Activated CD8-positive, alpha-beta T cell treated with anti-CD3 and anti-CD28 coated beads for 36 hours (primary cell): ENCODE measurements at regions not wholly inside any gene's neighbourhood (a gene's known extent, or its start where the extent isn't known, plus 50 kb on each side); places are given as distances from the start of the nearest gene placed in this dataset.

ENCODE experiments used
- ATAC-seq: fragments of 200-7000 bp; cut with Tn5 transposase; one replicate; pipeline ENCODE4 v1.10.0; 2021; ENCODE audit warnings: mild to moderate bottlenecking, moderate library complexity
- CTCF ChIA-PET: fragments of 350-600 bp; sonication (Branson Sonifier 250); formaldehyde crosslinking; loops from one replicate; lab custom pipeline; 2021; ENCODE audit warnings: antibody characterized with exemption; lab: Charles Lee
- POLR2A ChIA-PET: fragments of 350-600 bp; sonication (Branson Sonifier 250); formaldehyde crosslinking; loops from one replicate; lab custom pipeline; 2021; ENCODE audit warnings: antibody characterized with exemption; lab: Charles Lee
- DNase-seq: peaks from one replicate; pipeline ENCODE4 v3.0.0-alpha.2; 2020
- H3K27ac Mint-ChIP-seq: one replicate; pipeline ENCODE4 v1.8.0; 2021; ENCODE audit warnings: mild to moderate bottlenecking, mixed read lengths
- H3K27me3 Mint-ChIP-seq: one replicate; pipeline ENCODE4 v1.8.0; 2021; ENCODE audit warnings: mixed read lengths
- H3K36me3 Mint-ChIP-seq: one replicate; pipeline ENCODE4 v1.8.0; 2021; ENCODE audit warnings: low read depth, mixed read lengths
- H3K4me1 Mint-ChIP-seq: one replicate; pipeline ENCODE4 v1.8.0; 2021; ENCODE audit warnings: low read depth, mixed read lengths
- H3K4me3 Mint-ChIP-seq: one replicate; pipeline ENCODE4 v1.8.0; 2021; ENCODE audit warnings: mild to moderate bottlenecking, moderate library complexity, mixed read lengths
- H3K9me3 Mint-ChIP-seq: one replicate; pipeline ENCODE4 v1.8.0; 2021; ENCODE audit warnings: mixed read lengths
- intact Hi-C: fragments of 100-400 bp; cut with micrococcal nuclease; formaldehyde crosslinking; loops from one replicate; pipeline ENCODE4 v1.10.0; 2022
- TF ChIP-seq, protein P1 (sequence below): fragments of 200-600 bp; IDR thresholded peaks from one replicate; pipeline ENCODE4 v1.8.0; 2022; ENCODE audit warnings: antibody characterized with exemption, mild to moderate bottlenecking

DNA sequence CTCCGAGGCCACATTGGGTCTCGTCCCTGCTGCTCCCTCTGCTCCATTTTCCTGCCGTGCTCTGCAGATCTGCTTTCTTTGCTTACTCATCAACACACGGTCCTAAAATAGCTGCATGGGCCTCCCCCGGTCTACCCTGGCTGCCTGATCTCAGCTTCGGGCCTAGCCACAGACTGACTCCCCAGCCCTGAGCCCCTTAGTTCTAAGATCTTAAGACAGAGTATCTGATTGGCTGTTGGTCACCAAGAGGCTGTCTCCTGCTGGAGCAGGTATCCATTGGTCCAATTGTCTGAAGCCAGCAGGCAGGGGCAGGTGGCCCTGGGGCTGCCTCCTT is 53.7 kb upstream of the NECTIN1 start:
- no peak for ATAC-seq
- Mint-ChIP-seq H3K9me3 (no peaks in the 10 kb centered on the region), H3K27me3 (peaks cover 6% of the 10 kb centered on the region), H3K4me3 (no peak overlapping the region), H3K36me3 (no peaks in the 10 kb centered on the region), H3K4me1 (no peaks in the 10 kb centered on the region), H3K27ac (no peak overlapping the region)
- ChIA-PET POLR2A (no interaction called here), CTCF (no interaction called here)
- TF ChIP-seq, protein P1, sequence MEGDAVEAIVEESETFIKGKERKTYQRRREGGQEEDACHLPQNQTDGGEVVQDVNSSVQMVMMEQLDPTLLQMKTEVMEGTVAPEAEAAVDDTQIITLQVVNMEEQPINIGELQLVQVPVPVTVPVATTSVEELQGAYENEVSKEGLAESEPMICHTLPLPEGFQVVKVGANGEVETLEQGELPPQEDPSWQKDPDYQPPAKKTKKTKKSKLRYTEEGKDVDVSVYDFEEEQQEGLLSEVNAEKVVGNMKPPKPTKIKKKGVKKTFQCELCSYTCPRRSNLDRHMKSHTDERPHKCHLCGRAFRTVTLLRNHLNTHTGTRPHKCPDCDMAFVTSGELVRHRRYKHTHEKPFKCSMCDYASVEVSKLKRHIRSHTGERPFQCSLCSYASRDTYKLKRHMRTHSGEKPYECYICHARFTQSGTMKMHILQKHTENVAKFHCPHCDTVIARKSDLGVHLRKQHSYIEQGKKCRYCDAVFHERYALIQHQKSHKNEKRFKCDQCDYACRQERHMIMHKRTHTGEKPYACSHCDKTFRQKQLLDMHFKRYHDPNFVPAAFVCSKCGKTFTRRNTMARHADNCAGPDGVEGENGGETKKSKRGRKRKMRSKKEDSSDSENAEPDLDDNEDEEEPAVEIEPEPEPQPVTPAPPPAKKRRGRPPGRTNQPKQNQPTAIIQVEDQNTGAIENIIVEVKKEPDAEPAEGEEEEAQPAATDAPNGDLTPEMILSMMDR, result no peak
- intact Hi-C loops, result no loop called here
- DNase-seq, result no peak

DNA sequence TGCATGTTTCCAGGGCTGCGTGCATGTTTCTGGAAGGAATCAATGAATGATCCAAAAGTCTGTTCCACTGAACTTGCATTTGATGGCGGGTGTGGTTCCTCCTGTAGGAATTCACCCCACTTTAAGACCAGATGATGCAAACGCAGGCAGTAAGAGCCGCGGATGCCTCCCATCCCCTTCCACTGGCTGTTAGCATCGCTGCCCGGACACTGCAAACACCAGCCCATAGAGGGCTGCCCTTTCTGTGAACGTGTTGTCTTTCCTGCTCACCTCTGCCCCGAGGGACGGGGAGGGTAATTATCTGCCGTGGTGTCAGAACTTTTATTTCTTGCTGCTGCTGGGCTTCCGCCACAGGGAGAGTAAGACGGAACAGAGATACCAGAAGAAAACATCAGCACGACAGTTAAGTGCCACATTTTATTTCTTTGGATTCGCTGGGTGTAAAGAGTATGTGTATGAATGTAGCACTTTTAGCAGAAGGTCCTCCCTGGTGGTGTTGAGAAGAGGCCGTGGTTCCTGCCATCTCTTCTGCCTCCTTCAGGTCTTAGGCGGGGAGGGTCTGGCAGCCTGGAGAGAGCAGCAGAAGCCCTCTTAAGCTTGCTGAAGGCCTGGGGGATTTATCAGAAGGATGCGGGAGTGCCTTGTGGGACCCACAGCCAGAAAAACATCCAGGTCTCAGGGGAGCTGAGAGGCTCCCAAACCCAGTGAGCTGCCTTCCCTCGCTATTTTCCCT is 53.2 kb upstream of the NECTIN1 start:
- H3K4me1 Mint-ChIP-seq, result no peaks in the 10 kb centered on the region

DNA sequence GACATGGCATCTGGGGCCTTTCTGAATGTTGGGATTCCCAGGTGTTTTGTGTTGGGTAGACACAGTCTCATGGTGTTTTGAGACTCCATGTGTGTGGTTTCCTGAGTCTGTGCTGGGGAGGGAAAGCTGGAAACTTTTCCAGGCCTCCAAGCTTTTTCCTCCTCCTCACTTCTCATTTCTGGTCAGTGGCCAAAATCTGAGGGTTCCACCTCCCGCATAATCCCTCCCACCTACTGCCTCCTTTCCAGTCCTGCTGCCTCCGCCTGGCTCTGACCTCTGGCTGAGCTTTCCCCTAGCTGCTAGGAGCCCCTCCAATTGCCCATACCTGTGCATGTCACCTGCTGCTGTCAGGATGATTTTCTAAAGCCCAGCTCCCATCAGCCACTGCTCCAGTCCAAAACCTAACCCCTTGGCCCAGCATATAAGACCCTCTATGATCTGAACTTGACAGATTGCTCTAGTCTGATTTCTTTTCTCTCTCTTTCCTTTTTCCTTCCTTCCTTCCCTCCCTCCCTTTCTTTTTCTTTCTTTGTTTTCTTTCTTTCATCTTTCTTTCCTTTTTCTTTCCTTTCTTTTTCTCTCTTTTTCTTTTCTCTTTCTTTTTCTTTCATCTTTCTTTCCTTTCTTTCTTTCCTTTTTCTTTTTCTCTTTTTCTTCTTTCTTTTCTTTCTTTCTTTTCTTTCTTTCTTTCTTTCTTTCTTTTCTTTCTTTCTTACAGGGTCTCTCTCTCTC is 51.4 kb upstream of the NECTIN1 start:
- POLR2A ChIA-PET, result no interaction called here

More for the DNA sequence above, 53.2 kb upstream of the NECTIN1 start:
- H3K27me3 Mint-ChIP-seq, result peaks cover 7% of the 10 kb centered on the region
- DNase-seq, result no peak
- no peaks in the 10 kb centered on the region for H3K9me3 Mint-ChIP-seq
- TF ChIP-seq, protein P1, result no peak
- ChIA-PET CTCF (interaction anchor here (1.0 kb wide), 1 partner anchor 53 kb away, joined by 3 read pairs; the partner anchor contains the start of gene NECTIN1), POLR2A (no interaction called here)
- intact Hi-C loops, result no loop called here
- H3K4me3 Mint-ChIP-seq, result no peak overlapping the region
- no peak for ATAC-seq
- H3K36me3 Mint-ChIP-seq, result no peaks in the 10 kb centered on the region
- H3K27ac Mint-ChIP-seq, result no peak overlapping the region

DNA sequence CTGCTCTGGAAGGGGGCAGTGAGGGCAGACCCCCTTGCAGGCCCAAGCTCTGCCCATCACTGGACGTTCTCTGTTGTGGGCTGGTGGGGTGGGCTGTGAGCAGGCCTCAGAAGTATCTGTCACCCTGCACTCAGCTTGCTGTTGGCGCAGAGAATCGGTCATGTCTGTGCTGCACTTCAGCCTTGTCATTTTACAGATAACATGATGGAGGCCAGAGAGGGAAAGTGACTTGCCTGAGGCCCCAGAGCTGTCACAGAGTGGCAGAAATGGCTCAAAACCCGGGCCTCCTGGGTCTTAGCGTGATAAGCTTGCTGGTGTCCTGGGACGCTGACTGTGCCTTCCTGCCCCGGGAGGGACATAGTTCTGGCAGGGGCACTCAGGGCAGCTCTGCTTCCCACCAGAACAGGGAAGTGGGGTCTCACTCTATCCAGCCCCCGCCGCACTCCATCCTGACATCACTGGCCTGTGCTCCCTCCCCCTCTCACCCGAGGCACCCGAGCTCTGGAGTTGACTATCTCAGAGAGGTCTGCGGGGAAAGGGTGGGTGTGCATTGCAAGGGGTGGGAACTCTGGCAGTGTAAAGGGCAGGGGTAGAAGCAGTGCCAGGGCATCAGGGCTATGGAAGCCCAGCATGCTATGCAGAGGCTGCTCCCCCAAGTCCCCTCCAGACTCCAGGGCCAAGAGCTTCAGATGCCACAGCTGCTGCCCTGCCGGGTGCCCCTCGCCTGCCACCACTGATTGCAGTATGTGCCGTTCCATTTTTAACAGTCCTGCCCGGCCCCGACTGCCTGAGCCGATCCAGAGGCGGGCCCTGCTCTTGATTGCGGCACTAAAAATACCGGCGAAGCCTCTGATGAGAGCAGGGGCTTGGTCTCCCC is 50.4 kb upstream of the NECTIN1 start:
- Mint-ChIP-seq H3K27ac (no peak overlapping the region), H3K36me3 (no peaks in the 10 kb centered on the region), H3K9me3 (no peaks in the 10 kb centered on the region), H3K4me3 (no peak overlapping the region), H3K27me3 (peaks cover 9% of the 10 kb centered on the region), H3K4me1 (no peaks in the 10 kb centered on the region)
- TF ChIP-seq, protein P1, result no peak
- CTCF ChIA-PET, result no interaction called here
- ATAC-seq, result no peak
- intact Hi-C loops, result no loop called here
- DNase-seq, result no peak
- POLR2A ChIA-PET, result no interaction called here

More for the DNA sequence above, 51.4 kb upstream of the NECTIN1 start:
- Mint-ChIP-seq H3K4me3 (no peak overlapping the region), H3K27me3 (peaks cover 9% of the 10 kb centered on the region), H3K27ac (no peak overlapping the region), H3K4me1 (no peaks in the 10 kb centered on the region), H3K9me3 (no peaks in the 10 kb centered on the region), H3K36me3 (no peaks in the 10 kb centered on the region)
- DNase-seq (no peak), ATAC-seq (no peak)
- TF ChIP-seq, protein P1, result no peak
- CTCF ChIA-PET, result no interaction called here
- intact Hi-C loops, result no loop called here
